22Rv1 (cell line): ENCODE measurements at regions not wholly inside any gene's neighbourhood (a gene's known extent, or its start where the extent isn't known, plus 50 kb on each side); places are given as distances from the start of the nearest gene placed in this dataset.

Source experiments
- CTCF ChIP-seq: fragments of 450-650 bp; IDR thresholded peaks from 2 replicates; pipeline ENCODE4 v1.5.1; 2017; ENCODE audit warnings: mild to moderate bottlenecking
- ZFX ChIP-seq: fragments of 450-650 bp; IDR thresholded peaks from 2 replicates; pipeline ENCODE4 v1.6.1; 2017; ENCODE audit warnings: antibody characterized with exemption, borderline replicate concordance

GRCh38 chr10:91344117-91344856 is 65.9 kb upstream of the HECTD2 start:
- TF ChIP-seq CTCF (no peak), ZFX (no peak)
